GM21528 (cell line): ENCODE measurements at regions not wholly inside any gene's neighbourhood (a gene's known extent, or its start where the extent isn't known, plus 50 kb on each side); places are given as distances from the start of the nearest gene placed in this dataset.

Experiments used
- ATAC-seq: cut with Tn5 transposase; IDR thresholded peaks from one replicate; pipeline ENCODE4 v1.9.1; 2021; ENCODE audit warnings: mild to moderate bottlenecking, moderate library complexity; ENCODE audit not compliant: unreplicated experiment, low FRiP score

DNA sequence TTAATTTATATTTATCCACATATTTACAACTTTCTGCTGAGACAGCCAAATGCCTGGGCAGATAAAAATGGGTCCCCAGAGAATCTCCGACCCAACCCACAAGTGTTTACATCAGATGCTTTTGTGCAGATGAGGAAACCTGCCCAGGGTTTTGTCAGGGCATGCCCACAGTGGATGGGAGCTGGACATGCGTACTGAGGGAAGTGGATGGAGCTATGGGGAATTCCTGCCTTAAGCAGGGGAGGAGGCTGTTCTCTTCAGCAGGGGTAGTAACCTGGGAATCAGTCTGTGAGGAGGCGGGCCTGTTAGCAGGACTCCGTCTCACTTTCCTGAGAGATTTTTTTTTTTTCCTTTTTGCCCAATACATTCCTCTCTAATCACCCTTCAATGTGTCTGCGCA, 122.9 kb downstream of the RFC3 start:
- no peak for ATAC-seq

DNA sequence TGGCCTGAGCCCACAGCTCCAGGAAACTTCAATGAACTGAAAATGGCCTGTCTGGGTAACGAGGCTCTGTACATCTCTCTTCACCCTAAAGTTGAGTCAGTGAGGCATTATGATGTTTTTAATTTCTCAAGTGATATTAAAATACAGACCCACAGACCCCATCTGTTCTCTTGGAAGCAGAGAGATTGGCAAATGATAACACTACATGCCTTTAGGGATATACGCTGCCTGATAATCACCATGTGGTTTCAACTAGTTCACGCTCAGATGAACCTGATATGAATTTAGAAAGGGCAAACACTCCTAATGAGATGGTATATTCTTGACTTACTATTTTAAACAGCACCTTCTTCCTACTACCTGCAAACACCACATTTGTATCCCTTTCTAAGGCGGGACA, 127.5 kb downstream of the RFC3 start:
- ATAC-seq: no peak

DNA sequence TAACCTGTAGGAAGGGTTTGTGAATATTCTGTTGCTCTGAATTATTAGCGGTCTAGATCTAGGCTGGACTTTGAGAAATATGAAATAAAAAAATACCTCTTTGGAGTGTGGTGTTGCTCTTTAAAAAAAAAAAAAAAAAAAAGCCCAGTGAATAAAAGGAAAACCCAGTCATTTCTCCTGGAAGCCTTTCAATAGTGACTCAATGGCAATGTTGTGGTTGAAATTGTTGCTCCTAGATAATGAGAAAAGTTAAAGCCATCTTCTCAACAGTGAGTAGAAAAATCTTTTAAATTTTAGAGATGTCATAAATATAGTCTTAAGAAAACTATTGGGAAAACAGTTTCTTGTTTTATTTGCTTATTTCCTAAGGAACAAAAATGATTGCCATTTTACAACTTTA, 135.3 kb downstream of the RFC3 start:
- ATAC-seq: no peak

DNA sequence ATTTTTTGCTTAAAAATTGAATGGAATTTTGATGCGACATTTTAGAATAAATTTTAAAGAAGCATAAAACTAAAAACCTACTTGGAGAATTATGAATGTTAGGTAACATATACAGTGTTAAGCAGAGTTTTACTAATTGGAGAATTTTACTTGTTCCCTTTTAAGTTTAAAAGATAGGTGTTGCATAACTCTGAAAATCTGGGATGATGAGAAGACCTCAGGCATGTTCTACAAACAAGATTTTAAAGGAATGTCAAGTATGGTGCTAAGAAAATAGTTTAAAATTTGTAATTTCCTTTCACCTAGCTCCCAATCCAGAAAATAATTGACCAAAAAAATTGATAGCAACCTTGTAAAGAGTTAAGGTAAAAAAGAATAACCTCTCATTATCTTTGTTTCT, 135.8 kb downstream of the RFC3 start:
- ATAC-seq: no peak

- no peak for ATAC-seq
These were observed 138.4 kb downstream of the RFC3 start for GRCh38 chr13:33956346-33956745.

DNA sequence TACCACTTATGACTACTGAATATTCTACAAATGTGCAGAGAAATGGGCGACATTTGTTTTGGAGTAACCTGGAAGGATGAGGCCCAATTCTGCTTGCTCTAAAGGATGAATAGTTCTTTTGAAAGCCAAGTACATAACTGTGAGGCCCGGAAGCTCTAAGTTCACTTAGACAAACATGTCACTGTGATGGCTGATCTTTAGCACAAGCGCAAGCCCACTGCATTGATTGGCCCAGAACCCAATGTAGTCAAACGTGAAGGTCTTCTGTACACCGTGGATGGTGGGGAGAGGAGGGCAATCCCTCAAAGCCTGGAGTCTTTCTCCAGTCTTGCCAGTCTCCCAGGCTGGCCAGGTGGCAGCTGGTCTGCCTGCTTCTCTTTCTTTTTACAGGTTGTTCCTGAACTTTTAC, 139.6 kb downstream of the RFC3 start:
- ATAC-seq: no peak

DNA sequence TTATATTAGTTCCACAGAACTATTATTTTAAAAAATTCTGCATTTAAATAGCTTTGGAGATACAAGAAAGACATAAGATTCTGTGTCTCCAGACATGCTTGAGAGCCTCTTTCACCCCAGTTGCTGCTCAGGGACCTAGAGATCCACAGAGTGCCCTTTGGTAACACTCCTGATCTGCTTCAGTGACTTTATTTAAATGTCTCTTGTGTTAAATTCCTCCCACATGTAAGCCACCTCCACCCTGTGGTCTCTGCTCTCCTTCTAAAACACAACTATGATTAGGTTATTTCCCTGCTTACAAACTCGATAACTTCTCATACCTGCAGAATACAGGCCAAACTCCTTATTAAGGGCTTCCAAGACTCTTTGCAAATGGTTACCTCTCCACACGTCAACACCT, 141.0 kb downstream of the RFC3 start:
- no peak for ATAC-seq

GRCh38 chr13:33963134-33963533, 145.2 kb downstream of the RFC3 start:
- no peak for ATAC-seq

GRCh38 chr13:33963895-33964294, 145.9 kb downstream of the RFC3 start:
- ATAC-seq: no peak

- ATAC-seq: no peak
These were observed 150.9 kb downstream of the RFC3 start for GRCh38 chr13:33968520-33969507.

- no peak for ATAC-seq
These were observed 153.0 kb downstream of the RFC3 start for GRCh38 chr13:33970746-33971561.

DNA sequence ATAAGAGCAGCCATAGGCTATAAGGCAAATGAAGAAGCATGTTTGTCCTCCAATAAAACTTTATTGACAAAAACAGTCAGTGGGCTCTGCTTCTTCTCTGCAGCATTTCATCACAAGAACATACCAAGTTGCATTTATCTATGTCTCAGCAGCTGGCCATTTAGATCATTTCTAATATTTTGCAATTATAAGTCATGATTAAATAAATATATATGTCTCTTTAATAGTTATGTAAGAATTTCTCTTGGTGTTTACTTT, 153.5 kb downstream of the RFC3 start:
- ATAC-seq: no peak

DNA sequence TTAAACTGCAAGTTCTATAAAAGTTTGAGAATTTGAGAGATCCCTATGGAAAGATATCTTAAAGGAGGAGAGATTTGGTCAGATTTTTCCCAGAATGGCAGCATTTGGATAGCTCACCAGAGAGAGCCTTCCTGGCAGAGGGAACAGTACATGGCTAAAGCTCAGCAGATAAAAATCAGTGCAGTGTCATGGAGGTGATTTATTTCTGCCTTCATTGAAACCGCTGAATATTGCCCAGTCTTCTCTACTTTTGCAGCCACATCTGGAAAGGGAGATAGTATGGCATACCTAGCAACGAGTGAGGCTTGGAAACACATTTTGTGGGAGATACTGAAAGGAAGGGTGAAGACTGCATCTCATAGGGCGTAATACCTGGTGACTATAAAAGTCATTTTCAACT, 155.2 kb downstream of the RFC3 start:
- no peak for ATAC-seq

DNA sequence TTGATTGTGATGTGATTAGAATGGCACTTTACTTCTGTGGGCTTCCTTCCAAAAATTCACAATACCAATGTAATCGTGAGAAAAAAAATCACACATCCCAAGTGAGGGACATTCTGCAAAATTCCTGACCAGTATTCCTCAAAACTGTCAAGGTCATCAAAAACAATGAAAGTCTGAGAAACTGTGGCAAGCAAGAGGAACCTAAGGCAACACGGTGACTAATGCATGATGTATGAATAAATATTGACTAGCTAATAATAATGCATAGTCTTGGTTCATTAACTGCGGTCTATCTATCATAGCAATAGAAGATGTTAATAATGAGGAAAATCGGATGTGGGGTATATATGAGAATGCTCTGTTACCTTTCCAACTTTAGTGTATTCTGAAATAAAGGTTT, 159.0 kb downstream of the RFC3 start:
- ATAC-seq: no peak

- ATAC-seq: no peak
These were observed 160.7 kb downstream of the RFC3 start for GRCh38 chr13:33978653-33979052.

GRCh38 chr13:33992881-33993336, 175.0 kb downstream of the RFC3 start:
- ATAC-seq: no peak

DNA sequence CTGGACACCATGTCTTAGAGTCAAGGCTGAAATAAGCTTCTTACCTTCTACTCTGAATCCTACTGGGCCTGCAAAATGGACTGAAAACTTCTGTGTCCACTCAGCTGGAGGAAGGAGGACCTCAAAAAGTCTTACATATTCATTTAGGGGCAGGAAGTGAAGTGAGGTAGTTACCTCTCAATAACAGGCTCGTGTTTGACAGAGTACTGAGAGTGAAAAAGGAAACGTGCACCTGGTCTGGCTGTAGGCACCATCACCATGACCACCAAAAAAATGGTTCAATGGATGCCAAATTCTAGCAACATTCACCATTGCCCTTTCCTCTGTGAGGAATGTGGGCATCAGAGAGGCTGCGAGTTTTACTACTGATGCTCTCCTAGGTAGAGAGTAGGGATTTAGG, 176.2 kb downstream of the RFC3 start:
- no peak for ATAC-seq

DNA sequence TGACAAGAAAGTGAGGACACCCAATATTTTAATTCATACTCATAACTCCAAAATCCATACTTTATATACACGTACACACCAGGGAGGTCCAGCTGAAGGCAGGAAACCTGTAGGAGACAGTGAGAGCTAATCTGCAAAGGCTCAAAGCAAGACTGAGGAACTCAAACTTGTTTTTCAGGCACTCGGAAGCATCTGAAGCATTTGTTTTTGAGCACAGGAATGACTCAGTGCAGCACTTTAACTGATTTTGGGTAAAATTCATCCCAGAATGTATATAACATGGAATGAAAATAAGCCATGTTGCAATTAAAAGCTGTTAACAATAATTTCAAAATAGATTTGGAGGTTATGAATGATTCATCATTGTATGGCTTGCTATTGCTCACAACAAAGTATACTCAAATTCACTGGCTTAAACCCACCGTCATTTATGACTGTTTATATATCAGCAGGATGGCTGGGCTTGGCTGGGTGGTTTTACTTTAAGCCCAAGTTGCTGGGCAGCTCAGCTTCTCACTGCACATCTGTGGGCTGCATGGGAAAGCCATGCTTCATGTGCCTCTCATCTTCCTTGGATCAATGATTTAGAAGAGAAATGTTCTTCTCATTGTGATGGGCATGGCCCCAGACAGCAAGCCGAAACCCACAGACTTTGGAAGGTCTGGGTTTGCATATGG, 177.0 kb downstream of the RFC3 start:
- ATAC-seq: no peak

GRCh38 chr13:33996636-33997035, 178.7 kb downstream of the RFC3 start:
- ATAC-seq: no peak

DNA sequence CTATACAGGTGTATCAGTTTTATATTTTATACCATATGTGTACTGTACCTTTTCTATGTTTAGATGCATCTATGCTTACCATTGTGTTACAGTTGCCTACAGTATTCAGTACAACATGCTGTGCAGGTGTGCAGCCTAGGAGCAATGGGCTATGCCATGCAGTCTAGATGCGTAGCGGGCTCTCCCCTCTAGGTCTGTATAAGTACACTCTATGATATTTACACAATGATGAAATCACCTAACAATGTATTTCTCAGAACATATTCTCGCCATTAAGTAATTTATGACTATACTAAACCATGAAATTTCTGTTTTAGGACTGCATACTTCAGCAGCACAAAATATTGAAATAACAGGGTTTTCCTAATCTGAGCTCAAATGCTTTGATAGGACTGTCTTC, 179.6 kb downstream of the RFC3 start:
- ATAC-seq: no peak
